ENCODE measurements at regions not wholly inside any gene's neighbourhood (a gene's known extent, or its start where the extent isn't known, plus 50 kb on each side); places are given as distances from the start of the nearest gene placed in this dataset.

DNA sequence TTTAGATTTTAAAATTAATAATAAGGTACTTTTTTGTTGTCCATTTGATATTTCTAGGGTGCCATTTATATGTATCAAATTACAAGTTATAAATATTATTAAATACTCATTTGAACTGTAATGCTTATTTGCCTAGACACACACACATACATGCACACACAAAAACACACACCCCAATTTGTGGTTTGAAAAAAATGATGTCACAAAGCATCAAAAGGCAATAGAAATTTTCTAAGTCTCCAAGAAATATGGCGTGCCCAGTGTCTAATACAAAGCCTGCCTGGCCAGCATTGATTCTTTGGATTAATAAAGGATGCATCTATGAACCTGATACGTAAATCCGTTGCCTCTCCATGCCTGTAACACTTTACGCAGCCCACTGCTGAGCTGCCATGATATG lies 252.8 kb upstream of the BLID start:
- H2AFZ ChIP-seq (replicated peaks; ENCODE audit: low read length, poor library complexity), result no peak overlapping the region
- no peak overlapping the region for H3K56ac ChIP-seq (ENCODE audit: extremely low read depth, insufficient read depth, low read length)
- H3K23ac ChIP-seq (ENCODE audit: low read depth, low read length), result no peak overlapping the region
- H3K36me3 ChIP-seq (ENCODE audit: control insufficient read depth, insufficient read depth, low read length), result no peaks in the 10 kb centered on the region
- H3K9ac ChIP-seq (ENCODE audit: low read depth, low read length), result no peak overlapping the region
- no peak overlapping the region for H3K18ac ChIP-seq (ENCODE audit: low read depth, low read length)
- no peak overlapping the region for H3K14ac ChIP-seq (replicated peaks; ENCODE audit: low read depth, low read length)
- 0 out of 2 replicates have a peak, but pooled peaks cover 3% of the 10 kb centered on the region for H3K9me1 ChIP-seq (ENCODE audit: insufficient read depth, low read length)
- H2BK120ac ChIP-seq (ENCODE audit: low read depth, low read length), result no peak overlapping the region
- H4K5ac ChIP-seq (ENCODE audit: low read depth, low read length), result no peak overlapping the region
- BruUV-seq (replicated peaks), result no TSS peak
- H3K79me1 ChIP-seq (ENCODE audit: low read depth in 1 of 2, low read length in 2 of 2), result no peaks in the 10 kb centered on the region
- no CpG with 5 or more reads among the region's 4 CpGs for WGBS, 2 experiments (ENCODE audit: extremely low coverage in 2 of 2, insufficient read length in 1 of 2)
- ChIA-PET POLR2A (ENCODE audit: unreplicated experiment) (no interaction called here), CTCF (no interaction called here)
- DNase-seq (no peak), ATAC-seq (ENCODE audit: low read depth) (no peak)
- no peak overlapping the region for H2BK20ac ChIP-seq (ENCODE audit: low read depth, low read length)
- H2AK5ac ChIP-seq (ENCODE audit: low read depth, low read length), result no peak overlapping the region
- H4K91ac ChIP-seq (ENCODE audit: insufficient read depth, low read depth, low read length), result no peak overlapping the region
- no peak overlapping the region for H2AK9ac ChIP-seq (replicated peaks; ENCODE audit: low read depth, low read length, poor library complexity)
- in situ Hi-C loops (cut with MboI; ENCODE audit: low sequenced_read_pairs) (no loop called here), intact Hi-C loops (cut with micrococcal nuclease) (loop anchor here (5.0 kb wide), 2 partner anchors 119 to 251 kb away; partner anchors contain the start of gene BLID), dilution Hi-C loops (cut with HindIII; ENCODE audit: low sequenced_read_pairs, unreplicated experiment) (no loop called here)
- H4K20me1 ChIP-seq (ENCODE audit: insufficient read depth, low read length), result no peaks in the 10 kb centered on the region
- no peak overlapping the region for H4K8ac ChIP-seq (ENCODE audit: low read depth in 2 of 2, low read length in 2 of 2)
- no peak overlapping the region for H3K4me2 ChIP-seq (ENCODE audit: low read depth, low read length)
- H3K4me1 ChIP-seq (ENCODE audit: control insufficient read depth, insufficient read depth, low read length), result no peaks in the 10 kb centered on the region
- no peak overlapping the region for H3K4me3 ChIP-seq (ENCODE audit: insufficient read depth, low read depth, low read length)
- H3K9me3 ChIP-seq (ENCODE audit: control insufficient read depth, insufficient read depth, low read length), result no peaks in the 10 kb centered on the region
- no peaks in the 10 kb centered on the region; the same call in 1 of the 2 replicates for H3K27me3 ChIP-seq (ENCODE audit: control insufficient read depth, insufficient read depth, low read length)
- no peak overlapping the region for H3K4ac ChIP-seq (ENCODE audit: low read depth, low read length)
- TF ChIP-seq SMC3 (IDR thresholded peaks at IDR 0.05; ENCODE audit: low read depth, low read length), result no peak
- no peak for TF ChIP-seq CHD1 (IDR thresholded peaks at IDR 0.05; ENCODE audit: low read depth, low read length)
- no peak for TF ChIP-seq MXI1 (IDR thresholded peaks at IDR 0.05; ENCODE audit: borderline replicate concordance, low read depth, low read length)
- TF ChIP-seq RFX5 (IDR thresholded peaks at IDR 0.05; ENCODE audit: low read depth, low read length), result no peak
- TF ChIP-seq CEBPB (IDR thresholded peaks at IDR 0.05; ENCODE audit: low read depth, low read length), result no peak
- H2BK15ac ChIP-seq (ENCODE audit: low read depth, low read length), result no peak overlapping the region
- H2BK5ac ChIP-seq (ENCODE audit: low read depth, low read length, poor library complexity, severe bottlenecking), result no peak overlapping the region
- no peak overlapping the region for H3K27ac ChIP-seq (ENCODE audit: insufficient read depth, low read length)
